ENCODE measurements at regions not wholly inside any gene's neighbourhood (a gene's known extent, or its start where the extent isn't known, plus 50 kb on each side); places are given as distances from the start of the nearest gene placed in this dataset.
"Not testable (repeated sequence)": the region's sequence is repeated elsewhere in the genome, so short reads cannot be mapped to it uniquely, and the experiment has no call there.

DNA sequence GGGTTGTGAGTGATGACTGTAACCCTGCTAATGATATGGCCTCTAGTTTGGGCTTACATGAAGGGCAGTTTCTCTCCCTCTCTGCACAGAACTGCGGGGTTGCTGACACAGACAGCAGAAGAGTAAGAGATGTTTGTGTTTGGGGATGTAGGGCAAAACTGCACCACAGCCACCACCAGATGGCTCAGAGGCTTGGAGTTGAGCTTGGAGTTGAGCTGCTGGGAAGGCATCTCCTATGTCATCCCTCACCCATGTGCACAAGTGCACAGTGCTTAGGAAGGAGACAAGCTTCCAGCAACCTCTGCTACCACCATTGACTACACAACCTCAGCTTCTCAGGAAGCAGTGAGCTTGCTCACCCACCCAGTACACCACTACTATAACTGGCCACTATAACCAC is 303.9 kb upstream of the DEFB112 start:
- no peak for DNase-seq

GRCh38 chr6:50358113-50358512 is 308.4 kb upstream of the DEFB112 start:
- no peak for DNase-seq

GRCh38 chr6:50361641-50362331 is 312.1 kb upstream of the DEFB112 start:
- no peak for DNase-seq

GRCh38 chr6:50362706-50363105 is 313.0 kb upstream of the DEFB112 start:
- no peak for DNase-seq

DNA sequence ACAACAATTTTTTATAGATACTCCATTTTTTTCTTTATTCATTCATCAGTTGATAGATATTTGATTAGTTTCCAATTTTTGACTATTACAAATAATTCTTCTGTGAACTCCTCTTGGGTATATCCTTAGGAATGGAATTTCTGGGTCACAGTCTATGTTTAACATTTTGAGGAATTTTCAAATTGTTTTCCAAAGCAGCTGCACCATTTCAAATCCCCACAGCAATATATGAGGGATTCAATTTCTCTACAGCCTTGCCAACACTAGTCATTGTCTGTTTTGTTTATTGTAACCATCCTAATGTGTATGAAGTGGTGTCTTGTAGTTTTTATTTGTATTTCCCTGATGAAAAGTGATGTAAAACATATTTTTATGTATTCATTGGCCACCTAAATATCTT is 320.3 kb upstream of the DEFB112 start:
- no peak for DNase-seq

DNA sequence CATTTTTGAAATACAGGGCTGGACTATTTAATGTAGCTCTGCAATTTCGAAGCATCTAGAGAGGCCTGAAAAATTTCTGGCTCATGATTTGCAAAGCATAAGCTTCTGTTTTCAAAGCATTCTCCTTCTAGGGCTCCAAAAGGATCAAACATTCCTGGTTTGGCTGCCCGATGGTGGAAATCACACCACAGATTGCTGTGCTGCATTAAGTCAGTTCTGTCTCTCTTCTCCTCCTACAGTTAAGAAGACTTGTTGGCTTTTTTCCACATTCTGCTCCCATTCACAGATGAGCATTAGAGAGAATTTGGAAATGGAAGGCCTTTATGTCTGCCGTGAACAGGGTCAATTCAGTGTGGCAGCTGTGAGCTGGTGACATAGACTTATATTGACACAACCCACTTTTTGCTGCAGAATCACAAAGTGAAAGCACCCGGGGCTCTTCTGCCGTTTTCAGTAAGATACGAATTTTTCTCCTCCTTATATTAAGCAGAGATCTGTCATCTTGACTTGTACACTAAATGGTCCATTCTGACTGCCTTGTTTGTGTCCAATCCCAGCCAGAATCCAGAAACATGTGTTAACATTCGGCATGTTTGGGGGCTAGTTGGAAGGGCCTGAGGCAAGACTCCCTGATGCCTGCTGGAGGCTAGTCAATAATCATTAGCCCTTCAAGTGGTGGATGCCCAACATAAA is 330.8 kb upstream of the DEFB112 start:
- DNase-seq: no peak

DNA sequence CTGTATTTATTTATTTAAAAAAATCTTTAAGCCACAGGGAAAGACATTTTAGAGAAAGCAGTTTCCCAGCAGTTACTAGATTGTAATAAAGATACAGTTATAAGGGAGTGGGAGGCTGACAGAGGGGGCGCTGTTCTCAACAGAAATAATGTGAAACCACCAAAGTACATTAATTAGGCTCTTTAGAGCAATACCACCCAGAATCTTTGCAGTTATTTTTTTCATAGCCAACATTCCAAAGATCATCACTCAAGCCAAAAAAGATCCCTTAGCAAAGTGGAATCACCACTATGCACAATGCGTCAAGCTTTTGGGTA is 331.3 kb upstream of the DEFB112 start:
- DNase-seq: no peak

DNA sequence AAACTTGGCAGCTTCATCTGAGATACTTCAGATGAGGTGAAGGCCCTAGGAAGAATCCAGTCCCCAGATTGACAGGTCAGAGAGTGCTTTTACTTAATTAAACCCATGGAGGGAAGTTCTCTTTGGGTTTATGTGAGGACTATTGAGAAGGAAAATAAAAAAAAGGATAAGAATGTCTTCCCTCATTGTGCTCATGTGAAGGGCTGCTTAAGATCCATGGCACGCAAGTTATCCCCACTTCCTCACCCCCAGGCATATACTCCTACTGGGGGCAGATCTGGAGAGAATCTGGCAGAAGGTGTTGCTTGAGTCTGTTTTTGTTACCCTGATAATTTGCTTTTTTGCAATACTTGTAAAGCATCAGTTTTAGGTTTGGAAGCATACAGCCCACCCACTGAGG is 322.9 kb upstream of the TFAP2D start:
- DNase-seq: no peak

DNA sequence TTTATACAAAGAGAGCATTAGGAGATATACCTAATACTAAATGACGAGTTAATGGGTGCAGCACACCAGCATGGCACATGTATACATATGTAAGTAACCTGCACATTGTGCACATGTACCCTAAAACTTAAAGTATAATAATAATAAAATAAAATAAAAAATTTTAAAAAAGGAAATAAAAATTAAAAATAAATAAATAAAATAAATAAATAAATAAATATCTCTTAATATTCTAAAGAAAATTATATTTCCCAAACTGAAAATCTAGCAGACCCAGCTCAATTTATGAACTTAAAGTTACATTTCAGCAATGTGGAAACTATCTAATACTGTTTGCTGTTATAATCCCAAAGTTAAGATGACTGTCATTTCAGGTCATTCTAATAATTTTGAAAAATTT is 319.2 kb upstream of the TFAP2D start:
- not testable (repeated sequence) for DNase-seq

- DNase-seq: no peak
These were observed 308.7 kb upstream of the TFAP2D start for GRCh38 chr6:50404643-50405042.

- DNase-seq: no peak
These were observed 302.7 kb upstream of the TFAP2D start for GRCh38 chr6:50410579-50410978.

DNA sequence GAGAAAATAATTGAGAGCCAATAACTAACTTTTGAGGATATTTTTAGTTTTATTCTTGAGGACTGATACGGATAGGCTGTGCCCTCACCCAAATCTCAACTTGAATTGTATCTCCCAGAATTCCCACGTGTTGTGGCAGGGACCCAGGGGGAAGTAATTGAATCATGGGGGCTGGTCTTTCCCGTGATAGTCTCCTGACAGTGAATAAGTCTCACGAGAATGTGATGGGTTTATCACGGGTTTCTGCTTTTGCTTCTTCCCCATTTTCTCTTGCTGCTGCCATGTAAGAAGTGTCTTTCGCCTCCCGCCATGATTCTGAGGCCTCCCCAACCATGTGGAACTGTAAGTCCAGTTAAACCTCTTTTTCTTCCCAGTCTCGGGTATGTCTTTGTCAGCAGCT is 292.3 kb upstream of the TFAP2D start:
- DNase-seq: not testable (repeated sequence)

DNA sequence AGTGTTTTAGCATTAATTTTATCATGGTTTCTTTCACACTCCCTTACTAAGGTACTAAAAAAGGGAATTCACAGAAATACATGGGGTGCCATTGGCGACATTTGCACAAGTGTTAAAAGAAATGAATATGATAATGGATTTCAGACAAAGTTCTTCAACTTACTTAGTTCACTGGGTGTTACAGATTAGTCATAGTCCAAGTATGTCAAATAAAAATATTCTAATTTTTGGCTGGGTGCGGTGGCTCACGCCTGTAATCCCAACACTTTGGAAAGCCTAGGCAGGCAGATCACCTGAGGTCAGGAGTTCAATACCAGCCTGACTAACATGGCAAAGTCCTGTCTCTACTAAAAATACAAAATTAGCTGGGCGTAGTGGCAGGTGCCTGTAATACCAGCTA is 286.1 kb upstream of the TFAP2D start:
- no peak for DNase-seq

DNA sequence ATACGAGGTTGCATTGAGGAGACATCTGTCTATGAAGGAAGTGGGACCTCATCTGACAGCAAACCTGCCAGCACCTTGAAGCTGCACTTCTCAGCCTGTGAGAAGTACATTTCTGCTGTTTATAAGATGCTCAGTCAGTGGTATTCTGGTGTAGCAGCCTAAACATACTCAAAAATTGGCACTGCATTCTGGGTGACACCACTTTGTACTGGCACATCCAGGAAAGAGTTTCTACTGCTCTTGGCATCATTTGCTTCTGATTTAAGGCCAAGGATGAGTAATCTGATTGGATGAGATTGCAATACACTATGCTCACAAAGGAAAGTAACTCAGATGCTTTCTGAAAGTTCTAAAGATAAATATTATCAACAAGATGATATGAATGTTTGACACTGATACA is 275.4 kb upstream of the TFAP2D start:
- no peak for DNase-seq

- no peak for DNase-seq
These were observed 270.7 kb upstream of the TFAP2D start for GRCh38 chr6:50442531-50443040.

DNA sequence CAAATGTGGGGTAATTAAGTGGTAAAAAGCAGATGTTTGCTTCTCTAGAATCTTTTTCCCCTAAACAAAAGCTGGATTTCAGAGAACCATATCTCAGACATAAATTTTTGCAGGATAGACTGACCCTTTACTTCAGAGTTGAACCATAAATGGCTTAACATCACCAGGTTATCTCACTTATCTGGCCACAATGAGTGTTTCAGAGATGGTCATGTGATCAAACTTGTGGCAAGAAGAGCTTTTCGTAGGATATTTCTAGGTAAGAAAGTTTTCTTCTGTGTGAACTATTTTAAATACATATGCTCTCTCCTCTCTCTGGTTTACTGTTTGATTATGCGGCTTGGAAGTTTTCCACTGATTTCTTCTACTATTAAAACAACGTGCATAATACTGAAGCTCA is 270.2 kb upstream of the TFAP2D start:
- DNase-seq: no peak

DNA sequence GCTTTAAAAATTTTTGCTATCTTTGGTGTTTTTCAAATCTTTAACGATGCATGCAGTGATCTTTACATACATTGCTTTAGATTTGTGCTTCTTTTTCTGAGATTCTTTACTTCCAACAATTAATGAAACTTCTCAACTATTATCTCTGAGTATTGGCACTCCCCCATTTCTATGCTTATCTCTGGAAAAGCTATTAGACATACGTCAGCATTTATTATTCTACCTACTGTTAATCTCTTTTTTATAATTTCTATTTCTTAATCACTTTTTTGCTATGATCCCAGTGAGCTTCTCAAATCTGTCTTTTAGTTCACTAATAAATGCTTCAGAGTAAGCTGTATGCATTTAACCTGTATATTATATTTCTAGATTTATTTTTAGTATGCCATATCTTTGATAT is 264.2 kb upstream of the TFAP2D start:
- DNase-seq: no peak

- DNase-seq: no peak
These were observed 261.4 kb upstream of the TFAP2D start for GRCh38 chr6:50451826-50452400.

DNA sequence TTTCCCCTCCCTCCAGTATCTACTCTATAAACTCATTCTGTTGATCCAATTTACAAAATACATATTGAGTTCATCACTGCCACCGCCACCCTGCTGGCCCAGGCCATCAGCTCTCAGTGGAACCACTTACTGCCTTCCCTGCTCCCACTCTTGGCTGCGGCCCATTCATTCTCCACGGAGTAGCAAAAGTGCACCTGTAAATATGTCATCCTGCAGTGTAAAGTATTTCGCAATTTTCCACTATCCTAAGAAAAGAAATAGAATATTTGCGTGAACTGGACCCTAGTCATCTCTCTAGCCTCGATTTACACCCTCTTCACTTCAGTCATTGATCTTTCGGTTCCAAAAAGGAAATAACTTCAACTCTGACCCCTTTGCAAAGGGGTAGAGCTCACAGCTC is 258.3 kb upstream of the TFAP2D start:
- no peak for DNase-seq

GRCh38 chr6:50457351-50457750 is 256.0 kb upstream of the TFAP2D start:
- DNase-seq: no peak

GRCh38 chr6:50461696-50462095 is 251.6 kb upstream of the TFAP2D start:
- DNase-seq: no peak

DNA sequence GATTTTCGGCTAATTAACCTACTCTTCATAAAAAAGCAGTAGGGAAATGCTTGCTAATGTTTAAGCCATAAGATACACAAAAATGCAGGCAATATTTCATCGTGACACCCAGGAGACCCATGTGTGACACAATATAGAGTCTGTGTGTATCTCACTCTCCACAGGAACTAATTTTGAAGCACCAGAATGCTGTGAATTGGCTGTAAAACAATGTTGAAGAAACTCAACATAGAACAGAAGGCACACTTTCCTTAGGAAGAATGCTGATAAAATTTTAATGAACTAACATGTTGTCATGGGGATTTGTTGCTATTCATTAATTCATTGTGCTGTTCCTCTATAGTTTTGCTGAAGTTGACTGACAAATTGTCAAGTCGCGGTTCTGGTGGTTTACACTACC is 249.4 kb upstream of the TFAP2D start:
- no peak for DNase-seq

DNA sequence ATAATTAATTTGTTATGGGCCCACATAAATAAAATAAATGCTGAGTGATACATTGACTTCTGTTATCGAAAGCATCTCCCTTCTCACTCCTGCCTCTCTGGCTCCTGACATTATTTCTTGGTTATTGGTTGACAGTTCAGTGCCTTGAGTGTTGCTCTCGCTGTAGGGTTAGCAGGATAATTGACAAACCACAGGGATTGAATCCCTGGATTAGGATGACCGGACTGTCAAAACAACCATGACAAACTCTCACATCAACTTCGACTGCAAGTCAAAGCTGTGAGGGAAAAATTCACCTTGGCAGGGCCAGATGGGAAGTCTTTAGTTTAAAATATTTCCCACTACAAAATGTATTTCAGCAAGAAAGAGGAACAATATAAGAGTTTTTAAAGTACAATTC is 245.4 kb upstream of the TFAP2D start:
- DNase-seq: no peak

- DNase-seq: no peak
These were observed 242.3 kb upstream of the TFAP2D start for GRCh38 chr6:50471041-50471440.
